Heart right ventricle (tissue), 16 donors: ENCODE measurements at regions not wholly inside any gene's neighbourhood (a gene's known extent, or its start where the extent isn't known, plus 50 kb on each side); places are given as distances from the start of the nearest gene placed in this dataset.
"Not testable (repeated sequence)": the region's sequence is repeated elsewhere in the genome, so short reads cannot be mapped to it uniquely, and the experiment has no call there.

Experiments used
- ATAC-seq, 8 donors: fragments of 200-7000 bp; cut with Tn5 transposase; one replicate each; pipeline ENCODE4 v1.9.1; 2020; ENCODE audit warnings: mild to moderate bottlenecking in 8 of 8, moderate library complexity in 8 of 8, moderate number of reproducible peaks in 1 of 8
- DNase-seq, 2 donors: peaks; one replicate each; pipeline ENCODE4 v3.0.0-alpha.2; 2020
- H3K27ac ChIP-seq, 10 donors: fragments of 200-600 bp; sonication (generic) in 2 of 10; one replicate each; pipeline versions ENCODE4 v1.5.0 to v1.8.0; 2020 to 2022; ENCODE audit warnings: mild to moderate bottlenecking in 3 of 10
- H3K27me3 ChIP-seq, 7 donors: fragments of 200-600 bp; one replicate each; pipeline ENCODE4 v1.8.0; 2021 to 2022; ENCODE audit warnings: mild to moderate bottlenecking in 2 of 7
- H3K36me3 ChIP-seq, 9 donors: fragments of 200-600 bp; sonication (generic) in 1 of 9; one replicate each; pipeline versions ENCODE4 v1.5.0 to v1.8.0; 2020 to 2022; ENCODE audit warnings: mild to moderate bottlenecking in 2 of 9
- H3K4me1 ChIP-seq, 9 donors: fragments of 200-600 bp; sonication (generic) in 1 of 9; one replicate each; pipeline versions ENCODE4 v1.5.0 to v1.8.0; 2020 to 2022; ENCODE audit warnings: mild to moderate bottlenecking in 4 of 9
- H3K4me3 ChIP-seq, 10 donors: fragments of 200-600 bp; sonication (generic) in 2 of 10; one replicate each; pipeline versions ENCODE4 v1.5.0 to v1.8.0; 2020 to 2022; ENCODE audit warnings: mild to moderate bottlenecking in 7 of 10, moderate library complexity in 2 of 10
- H3K9me3 ChIP-seq, 11 donors: fragments of 200-600 bp in 10 of 11; sonication (generic) in 2 of 11; one replicate each; pipeline versions ENCODE4 v1.5.0 to v1.8.0; 2013 to 2022; ENCODE audit warnings: mild to moderate bottlenecking in 2 of 11, control low read depth in 1 of 11, moderate library complexity in 1 of 11
- CTCF ChIP-seq, 9 donors: fragments of 200-600 bp; sonication (generic) in 2 of 9; IDR thresholded peaks; one replicate each; pipeline versions ENCODE4 v1.5.0 to v1.8.0; 2021 to 2022; ENCODE audit warnings: antibody characterized with exemption in 9 of 9, mild to moderate bottlenecking in 5 of 9, moderate library complexity in 1 of 9
- WGBS, 2 donors: extraction: QIAGEN DNeasy Blood & Tissue Kit; methylation state at CpG; one replicate each; pipeline ENCODE4 v1.1.7; 2013; ENCODE audit warnings: inconsistent platforms in 1 of 2; 5-methylcytosine and 5-hydroxymethylcytosine counted together
- intact Hi-C, 10 donors: fragments of 100-400 bp; cut with DNase I; formaldehyde crosslinking; loops; one replicate each; pipeline versions ENCODE4 v1.11.1 to v1.14.2; 2022
- donor health status: Arrhythmogenic right ventricular cardiomyopathy.
- donor health status: ischemic (EF 13 %, LVEDD 7.1; RV severe dilation, severe dysfunction).
- donor health status: healthy with polysubstance abuse.
- donor health status: DM: no; HTN: yes; CAD: no.
- donor health status: DM: no; HTN: no; CAD: no.
- donor health status: ischemic (EF 25% LVEDD 6.9; RV normal size, moderate dysfunction).
- donor health status: ischemic (EF 25% LVEDD 5.7; RV mildly dilated, moderate dysfunction).
- donor health status: healthy.
- donor health status: DM: yes; HTN: yes; CAD: no.
- donor health status: Ischemic cardiomyopathy.
- donor health status: ischemic (EF 35%, LVEDD 5.7; RV mildly dilated, moderate dysfunction).
- donor health status: nonischemic (EF 11% LVEDD 7.7; RV severe dilation, severe dysfunction).
- donor health status: DM: yes; HTN: yes; CAD: no.
- donor health status: PGD.
- donor health status: ischemic (EF 29% LVEDD 5.4; RV normal size, mild dysfunction).
- donor health status: nonischemic (EF 23%, LVEDD 6.1; RV moderate dilation, normal function).

- Histone ChIP-seq H3K27ac (no peak overlapping the region), H3K27me3 (peaks cover 0 to 9% (median 0%) of the 10 kb centered on the region in 7 donors), H3K4me3 (no peak overlapping the region), H3K36me3 (peaks cover 0 to 9% (median 0%) of the 10 kb centered on the region in 9 donors), H3K4me1 (peaks cover 0 to 30% (median 16%) of the 10 kb centered on the region in 9 donors), H3K9me3 (peaks cover 0 to 13% (median 0%) of the 10 kb centered on the region in 11 donors)
- ATAC-seq (no peak), DNase-seq (no peak)
- intact Hi-C loops, result loop anchor here in 1 of 10 donors (10.0 kb wide), 1 partner anchor 130 kb away; no protein-coding TSS in a partner anchor
- TF ChIP-seq CTCF (IDR thresholded peaks at IDR 0.05), result no peak
- WGBS, 2 donors, result 97% methylated on average over 3 of the region's 3 CpGs
Measured at GRCh38 chr6:170145272-170145592, 145.6 kb downstream of the DLL1 start.

- DNase-seq (no peak), ATAC-seq (no peak)
- H3K27me3 ChIP-seq, result peaks cover 0 to 9% (median 0%) of the 10 kb centered on the region in 7 donors
- no peak for TF ChIP-seq CTCF (IDR thresholded peaks at IDR 0.05)
- no peak overlapping the region for H3K27ac ChIP-seq
- peaks cover 0 to 30% (median 16%) of the 10 kb centered on the region in 9 donors for H3K4me1 ChIP-seq
- peaks cover 0 to 13% (median 0%) of the 10 kb centered on the region in 11 donors for H3K9me3 ChIP-seq
- no peak overlapping the region for H3K4me3 ChIP-seq
- intact Hi-C loops, result loop anchor here in 1 of 10 donors (10.0 kb wide), 1 partner anchor 130 kb away; no protein-coding TSS in a partner anchor
- 69 to 71% methylated on average over 4 of the region's 4 CpGs for WGBS, 2 donors
- H3K36me3 ChIP-seq, result peaks cover 0 to 12% (median 0%) of the 10 kb centered on the region in 9 donors
Measured at GRCh38 chr6:170144571-170145271, 146.2 kb downstream of the DLL1 start.

- TF ChIP-seq CTCF (IDR thresholded peaks at IDR 0.05), result no peak
- DNase-seq (no peak), ATAC-seq (no peak)
- intact Hi-C loops, result loop anchor here in 1 of 10 donors (10.0 kb wide), 1 partner anchor 131 kb away; no protein-coding TSS in a partner anchor
- Histone ChIP-seq H3K9me3 (peaks cover 0 to 13% (median 0%) of the 10 kb centered on the region in 11 donors), H3K4me3 (no peak overlapping the region), H3K36me3 (peaks cover 0 to 12% (median 0%) of the 10 kb centered on the region in 9 donors), H3K27me3 (peaks cover 0 to 9% (median 0%) of the 10 kb centered on the region in 7 donors), H3K27ac (no peak overlapping the region), H3K4me1 (peaks cover 0 to 30% (median 16%) of the 10 kb centered on the region in 9 donors)
- WGBS, 2 donors, result 66 to 74% methylated on average over 14 of the region's 14 CpGs
Measured at GRCh38 chr6:170143401-170144150, 147.3 kb downstream of the DLL1 start.

- no peak for DNase-seq
- WGBS, 2 donors, result 90 to 92% methylated on average over 7 of the region's 7 CpGs
- H3K4me3 ChIP-seq, result no peak overlapping the region
- H3K36me3 ChIP-seq, result peaks cover 0 to 12% (median 0%) of the 10 kb centered on the region in 9 donors
- intact Hi-C loops, result loop anchor here in 1 of 10 donors (10.0 kb wide), 1 partner anchor 132 kb away; no protein-coding TSS in a partner anchor
- peaks cover 0 to 4% (median 0%) of the 10 kb centered on the region in 7 donors for H3K27me3 ChIP-seq
- no peak for TF ChIP-seq CTCF (IDR thresholded peaks at IDR 0.05)
- no peak for ATAC-seq
- H3K4me1 ChIP-seq, result peaks cover 0 to 30% (median 16%) of the 10 kb centered on the region in 9 donors
- H3K27ac ChIP-seq, result no peak overlapping the region
- peaks cover 0 to 13% (median 0%) of the 10 kb centered on the region in 11 donors for H3K9me3 ChIP-seq
Measured at GRCh38 chr6:170142559-170142958, 148.3 kb downstream of the DLL1 start.

GRCh38 chr6:170141061-170141460 is 149.8 kb downstream of the DLL1 start:
- not testable (repeated sequence) for ATAC-seq, H3K27ac ChIP-seq, DNase-seq, H3K4me3 ChIP-seq, H3K27me3 ChIP-seq
- 86 to 90% methylated on average over 10 of the region's 10 CpGs for WGBS, 2 donors
- H3K9me3 ChIP-seq, result peaks cover 0 to 13% (median 0%) of the 10 kb centered on the region in 11 donors
- H3K4me1 ChIP-seq, result peaks cover 3 to 32% (median 26%) of the 10 kb centered on the region in 9 donors
- intact Hi-C loops, result loop anchor here in 1 of 10 donors (10.0 kb wide), 1 partner anchor 134 kb away; no protein-coding TSS in a partner anchor
- H3K36me3 ChIP-seq, result peaks cover 0 to 12% (median 0%) of the 10 kb centered on the region in 9 donors
